Activated naive CD8-positive, alpha-beta T cell treated with anti-CD3 and anti-CD28 coated beads, Interleukin-2, amount 10 ng/mL, durations not matched to agents 7 days and 5 days (primary cell): ENCODE measurements at regions not wholly inside any gene's neighbourhood (a gene's known extent, or its start where the extent isn't known, plus 50 kb on each side); places are given as distances from the start of the nearest gene placed in this dataset.
"Not testable (repeated sequence)": the region's sequence is repeated elsewhere in the genome, so short reads cannot be mapped to it uniquely, and the experiment has no call there.

Source experiments
- ATAC-seq: fragments of 150-1000 bp; cut with Tn5 transposase; one replicate; pipeline ENCODE4 v1.10.0; 2021; ENCODE audit warnings: low read depth, moderate library complexity
- POLR2A ChIA-PET: fragments of 350-600 bp; sonication (Branson Sonifier 250); formaldehyde crosslinking; loops from one replicate; lab custom pipeline; 2021; ENCODE audit warnings: antibody characterized with exemption; lab: Charles Lee
- DNase-seq: peaks from one replicate; pipeline ENCODE4 v3.0.0; 2021
- H3K27ac Mint-ChIP-seq: one replicate; pipeline ENCODE4 v1.8.0; 2022; ENCODE audit warnings: mild to moderate bottlenecking, mixed read lengths
- H3K27me3 Mint-ChIP-seq: one replicate; pipeline ENCODE4 v1.8.0; 2022; ENCODE audit warnings: mild to moderate bottlenecking, moderate library complexity, mixed read lengths
- H3K36me3 Mint-ChIP-seq: one replicate; pipeline ENCODE4 v1.8.0; 2021; ENCODE audit warnings: mild to moderate bottlenecking, mixed read lengths
- H3K4me1 Mint-ChIP-seq: one replicate; pipeline ENCODE4 v1.8.0; 2021; ENCODE audit warnings: mixed read lengths
- H3K4me3 Mint-ChIP-seq: one replicate; pipeline ENCODE4 v1.8.0; 2022; ENCODE audit warnings: mild to moderate bottlenecking, moderate library complexity, mixed read lengths
- H3K9me3 Mint-ChIP-seq: one replicate; pipeline ENCODE4 v1.8.0; 2021; ENCODE audit warnings: mixed read lengths

DNA sequence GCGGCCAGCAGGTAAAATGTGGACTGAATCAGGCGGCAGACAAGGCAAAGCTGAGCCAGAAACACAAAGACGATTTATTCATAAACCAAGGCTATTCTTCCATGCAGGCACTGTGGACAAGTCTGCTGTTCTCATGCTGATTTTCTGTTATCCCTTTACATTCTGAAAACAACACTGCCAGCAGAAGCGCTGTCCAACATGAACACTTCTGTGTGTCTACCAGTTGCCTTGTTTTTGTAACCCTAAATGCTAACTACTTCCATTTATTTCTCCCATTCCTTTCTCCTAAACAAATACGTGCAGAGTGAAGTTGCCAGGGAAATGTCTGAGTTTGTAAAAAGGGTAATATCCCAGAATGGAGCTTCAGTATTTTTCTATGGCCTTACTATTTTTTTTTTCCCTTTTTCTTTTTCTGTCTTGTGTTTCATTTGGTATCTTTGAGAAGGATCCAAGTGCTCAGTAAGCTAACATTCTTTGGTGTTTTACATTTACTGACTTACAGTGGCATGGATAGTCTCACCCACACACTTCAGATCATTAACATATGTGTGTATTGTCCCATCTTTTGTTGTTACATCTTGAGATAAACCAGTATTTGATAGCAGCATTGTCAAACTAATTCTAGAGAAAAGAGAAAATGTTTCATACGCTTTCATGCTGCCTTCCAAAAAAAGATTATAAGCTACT lies 1308.9 kb upstream of the MAP3K7 start:
- ATAC-seq (no peak), DNase-seq (no peak)
- Mint-ChIP-seq H3K27ac (no peak overlapping the region), H3K4me1 (no peaks in the 10 kb centered on the region), H3K27me3 (no peaks in the 10 kb centered on the region), H3K9me3 (peaks cover 4% of the 10 kb centered on the region), H3K4me3 (no peak overlapping the region), H3K36me3 (no peaks in the 10 kb centered on the region)
- POLR2A ChIA-PET = no interaction called here

GRCh38 chr6:91886183-91886795 lies 1299.4 kb upstream of the MAP3K7 start:
- Mint-ChIP-seq H3K27ac (no peak overlapping the region), H3K4me1 (no peaks in the 10 kb centered on the region), H3K4me3 (no peak overlapping the region), H3K9me3 (peaks cover 27% of the 10 kb centered on the region), H3K36me3 (no peaks in the 10 kb centered on the region), H3K27me3 (no peaks in the 10 kb centered on the region)
- no peak for ATAC-seq
- no peak for DNase-seq
- POLR2A ChIA-PET = no interaction called here

DNA sequence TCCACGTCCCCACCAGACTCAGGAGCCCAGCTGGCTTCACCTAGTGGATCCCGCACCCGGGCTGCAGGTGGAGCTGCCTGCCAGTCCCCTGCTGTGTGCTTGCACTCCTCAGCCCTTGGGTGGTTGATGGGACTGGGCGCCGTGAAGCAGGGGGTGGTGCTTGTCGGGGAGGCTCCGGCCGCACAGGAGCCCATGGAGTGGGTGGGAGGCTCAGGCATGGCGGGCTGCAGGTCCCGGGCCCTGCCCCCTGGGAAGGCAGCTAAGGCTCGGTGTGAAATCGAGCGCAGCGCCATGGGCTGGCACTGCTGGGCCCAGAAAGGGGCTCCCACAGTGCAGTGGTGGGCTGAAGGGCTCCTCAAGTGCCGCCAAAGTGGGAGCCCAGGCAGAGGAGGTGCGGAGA lies 1294.9 kb upstream of the MAP3K7 start:
- POLR2A ChIA-PET, H3K4me3 Mint-ChIP-seq, DNase-seq, H3K36me3 Mint-ChIP-seq, H3K27me3 Mint-ChIP-seq, H3K4me1 Mint-ChIP-seq, H3K27ac Mint-ChIP-seq, ATAC-seq: not testable (repeated sequence)
- peaks cover 15% of the 10 kb centered on the region for H3K9me3 Mint-ChIP-seq

GRCh38 chr6:91879386-91879995 lies 1292.6 kb upstream of the MAP3K7 start:
- no peak overlapping the region for H3K4me3 Mint-ChIP-seq
- no peaks in the 10 kb centered on the region for H3K27me3 Mint-ChIP-seq
- H3K9me3 Mint-ChIP-seq = peaks cover 5% of the 10 kb centered on the region
- H3K4me1 Mint-ChIP-seq = no peaks in the 10 kb centered on the region
- H3K27ac Mint-ChIP-seq = no peak overlapping the region
- POLR2A ChIA-PET = no interaction called here
- H3K36me3 Mint-ChIP-seq = no peaks in the 10 kb centered on the region
- ATAC-seq = no peak
- no peak for DNase-seq

DNA sequence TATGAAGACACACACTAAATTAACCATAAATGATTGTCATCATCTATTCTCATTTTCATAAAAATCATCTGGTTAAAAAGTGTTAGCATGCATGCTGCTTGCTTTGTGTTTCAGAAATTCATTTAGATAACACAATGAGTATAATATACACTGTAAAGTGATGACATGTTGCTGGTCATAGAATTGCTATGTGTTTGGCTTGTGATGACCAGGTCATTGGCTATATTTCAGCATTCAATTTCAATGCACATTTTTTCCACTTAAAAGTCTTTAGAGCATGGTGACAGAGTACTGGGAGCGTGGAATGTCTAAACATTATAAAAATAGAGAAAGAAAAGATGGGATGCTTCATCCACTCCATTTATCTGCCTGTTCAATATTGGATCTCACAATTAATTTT lies 1291.1 kb upstream of the MAP3K7 start:
- Mint-ChIP-seq H3K36me3 (no peaks in the 10 kb centered on the region), H3K4me3 (no peak overlapping the region), H3K4me1 (no peaks in the 10 kb centered on the region), H3K27me3 (no peaks in the 10 kb centered on the region), H3K27ac (no peak overlapping the region), H3K9me3 (peaks cover 5% of the 10 kb centered on the region)
- DNase-seq = no peak
- no peak for ATAC-seq
- POLR2A ChIA-PET = no interaction called here

- H3K27me3 Mint-ChIP-seq = no peaks in the 10 kb centered on the region
- no peaks in the 10 kb centered on the region for H3K4me1 Mint-ChIP-seq
- no peak overlapping the region for H3K27ac Mint-ChIP-seq
- H3K36me3 Mint-ChIP-seq = no peaks in the 10 kb centered on the region
- H3K9me3 Mint-ChIP-seq = peaks cover 5% of the 10 kb centered on the region
- POLR2A ChIA-PET = no interaction called here
- ATAC-seq (no peak), DNase-seq (no peak)
- H3K4me3 Mint-ChIP-seq = no peak overlapping the region
Observed at GRCh38 chr6:91874971-91875370, 1288.1 kb upstream of the MAP3K7 start.

- no peak overlapping the region for H3K4me3 Mint-ChIP-seq
- H3K27me3 Mint-ChIP-seq = no peaks in the 10 kb centered on the region
- peaks cover 5% of the 10 kb centered on the region for H3K9me3 Mint-ChIP-seq
- ATAC-seq (no peak), DNase-seq (no peak)
- no peaks in the 10 kb centered on the region for H3K36me3 Mint-ChIP-seq
- H3K27ac Mint-ChIP-seq = no peak overlapping the region
- no peaks in the 10 kb centered on the region for H3K4me1 Mint-ChIP-seq
- POLR2A ChIA-PET = no interaction called here
Observed at GRCh38 chr6:91868539-91869202, 1281.8 kb upstream of the MAP3K7 start.

- DNase-seq = no peak
- Mint-ChIP-seq H3K4me1 (no peaks in the 10 kb centered on the region), H3K4me3 (no peak overlapping the region), H3K36me3 (no peaks in the 10 kb centered on the region), H3K27ac (no peak overlapping the region), H3K9me3 (no peaks in the 10 kb centered on the region), H3K27me3 (no peaks in the 10 kb centered on the region)
- ATAC-seq = no peak
- POLR2A ChIA-PET = no interaction called here
Observed at GRCh38 chr6:91865889-91866288, 1279.0 kb upstream of the MAP3K7 start.

- Mint-ChIP-seq H3K27me3 (no peaks in the 10 kb centered on the region), H3K4me1 (no peaks in the 10 kb centered on the region), H3K36me3 (no peaks in the 10 kb centered on the region), H3K4me3 (no peak overlapping the region), H3K9me3 (no peaks in the 10 kb centered on the region), H3K27ac (no peak overlapping the region)
- DNase-seq (no peak), ATAC-seq (no peak)
- POLR2A ChIA-PET = no interaction called here
Observed at GRCh38 chr6:91864911-91865310, 1278.0 kb upstream of the MAP3K7 start.

GRCh38 chr6:91860541-91861335 lies 1273.9 kb upstream of the MAP3K7 start:
- no peaks in the 10 kb centered on the region for H3K27me3 Mint-ChIP-seq

GRCh38 chr6:91852252-91852651 lies 1265.4 kb upstream of the MAP3K7 start:
- POLR2A ChIA-PET = no interaction called here

More at GRCh38 chr6:91860541-91861335, 1273.9 kb upstream of the MAP3K7 start:
- H3K36me3 Mint-ChIP-seq = no peaks in the 10 kb centered on the region
- DNase-seq = no peak
- H3K4me1 Mint-ChIP-seq = no peaks in the 10 kb centered on the region
- H3K4me3 Mint-ChIP-seq = no peak overlapping the region
- no peak overlapping the region for H3K27ac Mint-ChIP-seq
- no peaks in the 10 kb centered on the region for H3K9me3 Mint-ChIP-seq
- POLR2A ChIA-PET = no interaction called here
- ATAC-seq = no peak

DNA sequence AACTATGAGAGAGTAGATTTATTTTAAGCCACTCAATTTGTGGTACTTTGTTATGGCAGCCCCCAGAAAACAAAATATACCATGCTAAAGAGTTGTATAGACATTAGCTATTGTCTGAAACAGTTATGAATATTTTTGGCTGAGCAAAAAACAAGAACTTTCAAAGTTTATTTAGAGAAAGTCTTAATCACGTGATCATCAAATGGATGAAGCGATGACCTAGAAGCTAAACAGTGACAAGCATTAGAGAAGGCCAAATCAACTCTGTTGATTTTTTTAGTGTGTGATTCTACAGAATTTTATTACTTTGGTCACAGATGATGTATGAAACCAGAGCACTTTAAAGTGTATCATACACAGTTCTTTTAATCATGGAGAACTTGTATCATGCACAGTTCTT lies 1247.9 kb upstream of the MAP3K7 start:
- H3K27ac Mint-ChIP-seq = no peak overlapping the region
- ATAC-seq = no peak

More at GRCh38 chr6:91852252-91852651, 1265.4 kb upstream of the MAP3K7 start:
- H3K4me1 Mint-ChIP-seq = no peaks in the 10 kb centered on the region
- H3K27me3 Mint-ChIP-seq = no peaks in the 10 kb centered on the region
- H3K27ac Mint-ChIP-seq = no peak overlapping the region
- DNase-seq (no peak), ATAC-seq (no peak)
- H3K36me3 Mint-ChIP-seq = no peaks in the 10 kb centered on the region
- H3K4me3 Mint-ChIP-seq = no peak overlapping the region
- no peaks in the 10 kb centered on the region for H3K9me3 Mint-ChIP-seq

GRCh38 chr6:91827151-91827550 lies 1240.3 kb upstream of the MAP3K7 start:
- Mint-ChIP-seq H3K27ac (no peak overlapping the region), H3K4me1 (no peaks in the 10 kb centered on the region), H3K9me3 (peaks cover 2% of the 10 kb centered on the region), H3K4me3 (no peak overlapping the region), H3K27me3 (no peaks in the 10 kb centered on the region), H3K36me3 (no peaks in the 10 kb centered on the region)
- no peak for DNase-seq
- POLR2A ChIA-PET = no interaction called here
- no peak for ATAC-seq

More for the DNA sequence above, 1247.9 kb upstream of the MAP3K7 start:
- Mint-ChIP-seq H3K36me3 (no peaks in the 10 kb centered on the region), H3K9me3 (peaks cover 4% of the 10 kb centered on the region), H3K27me3 (no peaks in the 10 kb centered on the region), H3K4me3 (no peak overlapping the region), H3K4me1 (no peaks in the 10 kb centered on the region)
- DNase-seq = no peak
- POLR2A ChIA-PET = no interaction called here
